ENCODE measurements at regions not wholly inside any gene's neighbourhood (a gene's known extent, or its start where the extent isn't known, plus 50 kb on each side); places are given as distances from the start of the nearest gene placed in this dataset.
"Not testable (repeated sequence)": the region's sequence is repeated elsewhere in the genome, so short reads cannot be mapped to it uniquely, and the experiment has no call there.

DNA sequence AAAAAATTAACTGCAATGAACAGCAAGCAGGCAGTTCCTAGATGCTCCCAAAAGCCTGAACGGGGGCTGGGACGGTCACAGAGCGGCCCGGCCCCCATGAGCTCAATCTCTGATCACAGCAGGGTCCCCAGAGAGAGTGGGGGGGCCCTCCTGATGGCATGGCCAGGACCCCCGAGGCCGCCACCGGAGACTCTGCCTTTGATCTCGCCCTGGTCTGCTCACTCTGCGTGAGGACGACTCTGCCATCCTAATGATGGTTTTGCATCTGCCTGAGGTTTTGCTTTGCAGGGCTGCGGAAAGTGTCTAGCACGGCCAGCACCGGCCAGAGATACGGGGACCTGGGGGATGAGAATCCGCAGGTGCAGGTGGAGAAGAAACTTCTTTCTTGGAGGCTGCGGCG lies 103.8 kb downstream of the SHOX start:
- DNase-seq (ENCODE audit: low spot score) = no peak

DNA sequence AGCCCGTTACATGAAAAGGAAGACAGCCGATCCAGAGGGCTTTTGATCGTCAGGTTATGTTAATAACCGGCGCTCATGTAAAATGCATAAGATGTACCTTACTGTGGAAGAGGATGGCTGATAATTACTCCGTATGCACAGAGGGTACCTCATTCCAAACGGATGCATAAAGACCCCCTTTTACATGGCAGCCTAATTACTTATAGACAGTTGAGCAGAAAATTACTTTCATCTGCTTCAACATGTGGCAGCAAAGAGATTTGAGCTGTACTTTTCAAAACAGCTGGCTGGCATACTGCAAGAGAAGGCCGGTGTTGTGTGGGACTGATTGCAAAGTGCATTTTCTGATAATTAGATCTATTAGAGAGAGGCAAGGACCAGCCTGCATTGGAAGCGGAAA lies 103.4 kb downstream of the SHOX start:
- DNase-seq (ENCODE audit: low spot score) = no peak

DNA sequence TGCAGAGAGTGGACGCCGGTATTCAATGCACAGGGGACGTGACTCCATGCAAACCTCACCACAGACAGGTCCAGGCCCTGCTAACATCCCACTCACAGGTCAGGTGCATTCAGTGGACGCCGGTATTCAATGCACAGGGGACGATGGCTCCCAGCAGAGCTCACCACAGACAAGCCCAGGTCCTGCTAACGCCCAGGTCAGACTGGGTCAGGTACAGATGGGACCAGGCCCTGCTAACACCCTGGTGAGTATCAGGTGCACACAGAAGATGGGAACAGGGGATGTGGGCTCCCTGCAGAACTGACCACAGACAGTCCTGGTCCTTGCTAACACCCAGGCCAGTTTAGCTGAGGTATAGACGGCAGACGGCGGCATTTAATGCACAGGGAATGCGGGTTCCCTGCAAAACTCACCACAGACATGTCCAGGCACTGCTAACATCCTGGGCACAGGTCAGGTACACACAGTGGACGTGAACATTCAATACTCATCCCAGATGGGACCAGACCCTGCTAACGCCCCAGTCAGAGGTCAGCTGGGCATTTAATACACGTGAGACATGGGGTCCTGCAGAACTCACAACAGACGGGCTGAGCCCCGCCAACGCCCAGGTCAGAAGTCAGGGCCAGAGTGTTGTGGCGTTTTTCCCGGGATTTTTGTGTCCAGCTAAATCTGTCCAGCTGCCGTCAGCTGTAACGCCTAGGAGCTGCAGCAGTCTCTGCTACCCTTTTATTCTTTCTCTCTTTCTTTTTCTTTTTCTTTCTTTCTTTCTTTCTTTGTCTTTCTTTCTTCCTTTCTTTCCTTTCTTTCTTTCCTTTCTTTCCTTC lies 99.2 kb downstream of the SHOX start:
- no peak for DNase-seq (ENCODE audit: low spot score)

DNA sequence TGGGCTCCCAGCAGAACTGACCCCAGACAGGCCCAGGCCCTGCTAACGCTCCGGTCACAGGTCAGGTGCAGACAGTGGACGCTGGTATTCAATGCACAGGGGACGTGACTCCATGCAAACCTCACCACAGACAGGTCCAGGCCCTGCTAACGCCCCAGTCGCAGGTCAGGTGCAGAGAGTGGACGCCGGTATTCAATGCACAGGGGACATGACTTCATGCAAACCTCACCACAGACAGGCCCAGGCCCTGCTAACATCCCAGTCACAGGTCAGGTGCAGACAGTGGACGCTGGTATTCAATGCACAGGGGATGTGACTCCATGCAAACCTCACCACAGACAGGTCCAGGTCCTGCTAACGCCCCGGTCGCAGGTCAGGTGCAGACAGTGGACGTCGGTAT lies 98.5 kb downstream of the SHOX start:
- not testable (repeated sequence) for DNase-seq (ENCODE audit: low spot score)

- DNase-seq (ENCODE audit: low spot score) = not testable (repeated sequence)
Measured at GRCh38 chrX:728639-729038, 98.0 kb downstream of the SHOX start.

- no peak for DNase-seq (ENCODE audit: low spot score)
Measured at GRCh38 chrX:727738-728621, 97.4 kb downstream of the SHOX start.

- DNase-seq (ENCODE audit: low spot score) = no peak
Measured at GRCh38 chrX:725971-726370, 95.4 kb downstream of the SHOX start.

DNA sequence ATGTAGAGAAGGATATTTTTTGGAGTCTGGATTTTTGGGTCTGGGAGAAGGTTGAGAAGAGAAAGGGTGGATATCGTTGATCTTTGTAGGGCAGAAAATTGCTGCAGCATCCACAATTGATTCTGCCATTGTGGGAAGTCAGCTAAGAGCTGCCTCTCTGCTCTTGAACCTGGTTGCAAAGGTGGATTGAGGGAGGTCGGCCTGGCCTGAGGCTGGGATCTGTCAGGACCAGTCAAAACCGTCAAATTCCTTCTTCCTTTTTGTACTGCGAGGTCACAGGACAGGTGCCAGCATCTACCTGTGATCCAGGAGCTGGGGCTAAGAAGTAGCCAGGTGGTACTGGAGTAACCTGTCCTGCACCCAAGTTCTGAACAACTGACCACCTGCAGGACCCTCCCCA lies 93.7 kb downstream of the SHOX start:
- DNase-seq (ENCODE audit: low spot score) = no peak

- no peak for DNase-seq (ENCODE audit: low spot score)
Measured at GRCh38 chrX:723781-724180, 93.2 kb downstream of the SHOX start.

DNA sequence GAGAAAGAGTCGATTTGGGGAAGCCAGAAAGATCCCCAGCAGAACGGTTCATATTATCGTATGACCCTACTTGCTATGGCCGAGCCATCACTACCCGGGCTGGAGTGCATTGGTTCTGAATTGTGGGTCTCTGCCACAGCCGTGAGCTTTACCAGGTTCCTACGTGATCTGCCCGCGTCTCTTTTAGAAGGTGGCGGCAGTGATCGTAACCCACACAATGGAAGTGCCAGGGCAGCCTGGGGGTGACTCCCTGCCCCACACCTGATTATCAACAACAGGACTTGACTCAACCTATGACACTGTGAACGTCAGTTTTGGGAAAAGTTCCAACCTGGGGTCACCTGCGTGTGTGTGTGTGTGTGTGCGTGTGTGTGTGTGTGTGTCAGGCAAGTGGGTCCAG lies 90.8 kb downstream of the SHOX start:
- DNase-seq (ENCODE audit: low spot score) = no peak

DNA sequence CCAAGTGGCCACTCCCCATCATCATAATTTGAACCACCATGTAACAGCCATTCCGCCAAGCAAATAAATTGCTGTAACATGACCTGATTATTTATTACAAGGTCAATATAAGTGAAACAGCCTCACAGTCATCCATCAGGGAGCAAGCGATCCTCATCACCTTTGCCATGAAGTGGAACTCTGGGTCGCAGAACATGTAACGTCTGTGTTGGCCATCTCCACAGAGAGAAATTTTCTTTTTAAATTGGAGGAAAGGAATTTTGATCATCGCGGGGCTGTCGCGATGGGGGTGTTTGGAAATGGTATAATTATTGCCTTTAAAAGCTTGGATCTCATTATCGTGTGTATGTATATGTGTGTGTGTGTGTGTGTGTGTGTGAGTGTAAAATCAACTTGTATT lies 90.2 kb downstream of the SHOX start:
- no peak for DNase-seq (ENCODE audit: low spot score)

DNA sequence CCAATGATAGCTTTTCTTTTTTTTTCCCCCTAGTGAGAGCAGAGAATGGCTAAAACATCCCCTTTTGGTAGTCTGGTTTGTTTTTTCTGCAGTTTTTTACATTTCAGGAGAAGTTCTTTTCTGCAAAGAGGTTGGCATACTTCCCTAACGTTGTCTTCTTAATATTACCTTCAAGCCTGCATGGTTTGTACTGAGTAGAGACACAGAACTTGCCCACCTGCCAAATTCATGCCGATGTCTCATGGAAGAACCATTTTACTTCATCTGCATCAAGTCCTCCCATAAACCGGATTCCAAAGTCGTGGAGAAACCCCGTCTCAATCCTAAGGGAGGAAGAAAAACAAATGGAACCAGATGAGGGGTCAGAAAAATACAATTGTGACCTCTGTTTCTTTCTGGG lies 89.7 kb downstream of the SHOX start:
- no peak for DNase-seq (ENCODE audit: low spot score)

DNA sequence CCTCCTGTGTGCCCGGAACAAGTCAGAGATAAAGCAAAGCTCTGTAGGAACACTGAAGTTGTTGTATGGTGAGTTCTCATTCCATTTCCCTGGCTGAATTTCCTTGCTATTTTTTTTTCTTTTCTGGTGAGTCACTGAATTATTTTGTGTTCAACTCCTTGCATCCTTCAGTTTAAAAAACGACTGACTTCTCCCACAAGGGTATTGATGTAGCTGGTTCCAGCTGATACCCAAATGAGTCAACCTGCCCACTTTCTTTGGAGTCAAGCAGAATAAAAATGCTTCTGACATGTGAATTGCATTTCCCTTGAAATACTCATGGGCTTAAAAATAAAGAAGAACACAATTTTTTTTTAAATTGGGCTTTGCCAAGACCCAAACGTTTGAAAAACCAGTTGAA lies 85.5 kb downstream of the SHOX start:
- DNase-seq (ENCODE audit: low spot score) = no peak

GRCh38 chrX:714131-714530 lies 83.5 kb downstream of the SHOX start:
- DNase-seq (ENCODE audit: low spot score) = no peak
